ENCODE measurements at regions not wholly inside any gene's neighbourhood (a gene's known extent, or its start where the extent isn't known, plus 50 kb on each side); places are given as distances from the start of the nearest gene placed in this dataset.

GRCh38 chr4:129565214-129565613 is 469.3 kb downstream of the C4orf33 start:
- no peak for TF ChIP-seq CTCF (IDR thresholded peaks at IDR 0.05)
- no peak for TF ChIP-seq POLR2A (IDR thresholded peaks at IDR 0.05)

Measured in vagina (tissue), 2 donors.